Kidney capillary endothelial cell (primary cell): ENCODE measurements at regions not wholly inside any gene's neighbourhood (a gene's known extent, or its start where the extent isn't known, plus 50 kb on each side); places are given as distances from the start of the nearest gene placed in this dataset.

Experiments
- DNase-seq: peaks from one replicate; pipeline ENCODE4 v3.0.0-alpha.2; 2018; ENCODE audit warnings: low spot score

DNA sequence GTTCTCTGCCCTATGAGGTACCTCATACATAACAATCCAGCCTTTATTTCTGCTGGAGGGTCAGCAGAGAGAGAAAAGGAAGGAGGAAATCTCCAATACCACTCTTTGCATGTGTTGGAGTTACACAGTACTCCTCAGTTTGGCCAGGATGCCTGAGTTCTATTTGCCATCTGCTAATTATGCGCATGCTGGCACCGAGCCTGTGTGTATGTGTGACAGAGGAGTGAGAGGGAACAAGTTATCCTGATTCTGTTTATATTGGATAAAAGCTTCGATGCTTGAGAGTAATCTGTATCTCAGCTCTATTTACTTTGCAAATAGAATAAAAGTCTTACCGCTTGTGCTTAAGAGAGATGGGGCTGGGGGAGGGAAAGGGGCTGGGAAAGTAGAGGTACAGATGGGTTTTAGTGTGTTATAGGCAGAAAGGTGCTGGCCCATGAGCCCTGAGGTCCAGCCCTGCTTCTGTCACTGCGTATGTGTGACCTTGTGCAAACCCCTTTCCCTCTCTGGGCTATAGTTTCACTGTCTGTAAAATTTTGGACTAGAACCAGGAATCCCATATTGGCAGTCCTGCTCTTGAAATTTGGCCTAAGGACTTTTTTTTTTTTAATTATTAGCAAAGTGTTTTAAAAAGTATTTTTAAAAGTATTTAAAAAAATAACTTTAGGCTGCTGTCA lies 54.5 kb upstream of the PLXNA2 start:
- DNase-seq: no peak

- no peak for DNase-seq
Observed at GRCh38 chr1:208300084-208300770, 56.0 kb upstream of the PLXNA2 start.

DNA sequence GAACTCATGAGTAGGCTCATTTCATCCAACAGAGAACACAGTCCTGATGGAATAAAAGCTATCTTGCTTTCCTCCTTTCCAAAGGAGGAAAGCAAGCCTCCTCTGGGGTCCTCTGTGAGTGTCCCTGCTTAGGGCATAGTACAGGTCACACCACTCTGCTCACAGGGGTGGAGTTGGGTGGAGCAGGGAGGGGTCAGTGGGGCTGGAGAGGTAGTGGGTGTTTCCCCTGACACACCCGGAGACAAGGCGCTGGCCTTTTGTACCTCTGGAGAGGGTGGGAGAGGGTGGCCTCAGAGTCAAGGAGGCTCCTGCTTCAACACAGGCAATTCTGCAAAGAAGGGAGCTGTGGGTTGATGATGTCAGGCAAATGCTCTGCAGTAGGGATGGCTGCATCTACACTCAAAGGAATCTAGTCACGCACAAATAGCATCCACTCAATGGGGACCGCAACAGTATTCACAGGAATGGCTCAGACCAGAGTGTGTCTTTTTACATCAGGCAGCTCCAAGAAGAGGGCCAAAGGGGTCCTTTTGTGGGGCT lies 58.6 kb upstream of the PLXNA2 start:
- DNase-seq: no peak

DNA sequence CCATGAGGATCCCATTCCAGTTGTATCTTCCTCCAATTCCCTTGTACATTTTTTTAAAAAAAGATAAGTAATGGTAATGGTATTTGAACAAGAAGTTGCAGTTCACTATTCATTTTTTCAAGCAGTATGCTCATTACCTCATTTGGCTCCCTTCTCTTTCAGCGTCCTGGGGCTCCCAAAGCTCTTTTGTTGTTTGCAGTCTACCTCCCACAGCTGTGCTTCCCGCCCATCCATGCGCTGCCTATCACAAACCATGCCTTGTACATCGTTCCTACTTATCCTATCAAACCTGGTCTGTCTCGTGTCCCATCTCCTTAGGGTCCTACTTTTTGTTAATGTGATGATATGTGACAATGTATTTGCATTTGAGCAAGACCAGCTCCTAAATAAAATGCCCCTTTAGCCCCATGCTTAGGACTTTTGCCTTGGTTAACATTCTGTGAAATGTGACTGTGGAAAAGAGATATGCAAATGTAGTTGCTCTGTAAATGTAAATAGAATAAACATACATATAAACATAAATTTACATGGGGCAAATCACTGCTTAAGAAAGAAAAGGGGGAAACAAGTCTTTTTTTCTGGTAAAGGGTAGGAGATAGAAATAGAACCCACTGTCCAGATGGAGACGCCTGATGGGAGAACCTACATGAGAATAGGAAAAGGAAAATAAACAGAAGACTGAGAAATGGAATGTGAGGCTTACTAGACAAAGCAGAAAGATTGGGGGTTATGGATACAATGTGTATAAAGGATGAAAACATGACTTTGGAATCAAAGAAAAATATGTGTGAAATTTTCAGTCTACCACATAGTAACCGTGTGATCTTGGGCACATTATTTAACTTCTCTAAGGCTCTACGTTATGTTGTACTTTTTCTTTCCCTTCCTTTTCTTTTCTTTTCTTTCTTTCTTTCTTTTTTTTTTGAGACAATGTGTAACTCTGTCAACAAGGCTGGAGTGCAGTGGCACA lies 59.8 kb upstream of the PLXNA2 start:
- no peak for DNase-seq

DNA sequence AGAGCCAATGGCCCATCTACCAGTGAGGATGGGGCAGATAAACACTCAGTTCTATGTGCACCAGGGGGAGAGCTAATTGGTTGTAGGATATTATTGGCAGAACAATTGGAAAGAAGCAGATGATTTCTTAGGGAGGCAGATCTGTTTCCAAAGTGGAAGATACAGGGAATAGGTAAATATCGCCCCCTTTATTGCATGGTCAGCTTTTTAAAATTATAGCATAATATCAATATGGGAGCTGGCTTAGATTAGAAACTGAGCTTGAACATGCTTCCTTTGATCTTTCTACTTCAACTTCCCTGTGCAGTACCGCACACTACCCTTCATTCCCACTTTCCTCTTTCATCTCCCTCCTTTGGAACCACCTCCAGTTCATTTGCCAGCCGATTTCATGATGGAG lies 64.0 kb upstream of the PLXNA2 start:
- DNase-seq: no peak

- no peak for DNase-seq
Observed at GRCh38 chr1:208309771-208310170, 65.6 kb upstream of the PLXNA2 start.

- no peak for DNase-seq
Observed at GRCh38 chr1:208312706-208313105, 68.5 kb upstream of the PLXNA2 start.

DNA sequence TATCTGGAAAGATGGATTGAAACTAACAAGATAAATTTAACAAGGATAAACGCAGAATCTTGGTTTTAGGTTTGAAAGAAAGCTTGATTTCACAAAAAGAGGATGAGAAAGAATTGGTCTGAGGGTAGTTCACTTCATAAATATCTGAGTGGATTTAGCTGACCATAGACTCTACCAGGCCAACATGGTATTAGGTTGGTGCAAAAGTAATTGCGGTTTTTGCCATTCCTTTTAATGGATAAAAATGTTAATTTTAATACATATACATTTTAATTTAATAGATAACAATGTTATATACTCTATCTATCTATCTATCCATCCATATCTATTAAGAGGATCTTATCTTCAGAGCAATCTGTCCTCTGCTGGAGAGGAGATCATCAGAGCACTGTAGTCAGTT lies 70.2 kb upstream of the PLXNA2 start:
- DNase-seq: no peak

GRCh38 chr1:208318150-208318734 lies 74.1 kb upstream of the PLXNA2 start:
- DNase-seq: no peak

GRCh38 chr1:208324005-208324404 lies 79.8 kb upstream of the PLXNA2 start:
- DNase-seq: no peak

DNA sequence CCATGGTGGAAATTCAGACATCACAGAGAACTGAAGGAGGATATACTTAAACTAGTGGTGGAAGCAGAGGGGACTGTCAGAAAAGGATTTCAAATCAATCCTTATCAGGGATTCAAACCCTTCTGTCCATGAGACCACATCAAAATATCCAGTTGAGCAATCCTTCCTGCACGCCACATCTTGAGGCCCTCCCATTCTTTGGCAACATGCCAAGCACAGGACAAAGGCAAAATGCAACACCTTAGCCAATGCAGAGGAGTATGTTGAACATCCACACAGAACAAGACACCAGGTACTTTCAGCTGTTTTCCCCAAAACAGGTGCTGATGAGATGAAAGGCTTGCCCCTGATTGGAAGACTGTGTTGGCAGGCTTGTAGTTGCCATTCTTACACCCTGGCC lies 81.8 kb upstream of the PLXNA2 start:
- no peak for DNase-seq

- no peak for DNase-seq
Observed at GRCh38 chr1:208329300-208329699, 85.1 kb upstream of the PLXNA2 start.

DNA sequence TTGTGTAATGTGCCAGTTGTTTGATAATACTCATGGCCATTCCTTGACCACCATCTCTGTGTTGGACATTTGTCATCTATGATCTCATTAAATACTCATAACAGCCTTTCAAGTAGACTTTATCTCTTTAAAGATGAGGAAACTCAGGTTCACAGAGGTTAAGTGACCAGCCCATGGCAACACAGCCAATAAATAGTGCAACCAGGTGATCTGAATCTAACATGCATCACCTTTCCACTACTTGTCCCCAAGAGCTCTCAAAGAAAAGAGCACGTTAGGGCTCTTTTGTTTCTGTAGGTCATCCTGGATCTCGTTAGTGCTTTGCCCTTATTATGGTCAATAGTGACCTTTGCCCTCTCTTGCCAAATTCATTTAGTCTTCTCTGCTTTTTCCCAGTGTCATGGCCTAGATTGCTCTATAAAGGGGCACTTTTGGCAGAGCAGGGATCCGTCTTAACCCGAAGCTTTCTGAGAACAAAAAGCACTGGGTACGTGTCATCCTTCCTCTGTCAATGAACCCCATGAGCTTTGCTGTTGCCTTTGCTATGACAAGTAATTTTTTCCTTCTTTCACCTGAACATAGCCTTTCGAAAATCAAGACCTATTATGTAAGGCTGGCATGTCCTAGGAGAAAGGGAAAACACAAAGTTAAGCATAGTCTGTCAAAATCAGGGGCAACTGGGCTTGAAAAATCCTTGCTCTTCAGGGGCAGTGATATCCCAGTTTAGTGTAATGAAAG lies 88.0 kb upstream of the PLXNA2 start:
- no peak for DNase-seq

- no peak for DNase-seq
Observed at GRCh38 chr1:208332774-208333126, 88.6 kb upstream of the PLXNA2 start.

GRCh38 chr1:208333676-208334075 lies 89.5 kb upstream of the PLXNA2 start:
- no peak for DNase-seq

DNA sequence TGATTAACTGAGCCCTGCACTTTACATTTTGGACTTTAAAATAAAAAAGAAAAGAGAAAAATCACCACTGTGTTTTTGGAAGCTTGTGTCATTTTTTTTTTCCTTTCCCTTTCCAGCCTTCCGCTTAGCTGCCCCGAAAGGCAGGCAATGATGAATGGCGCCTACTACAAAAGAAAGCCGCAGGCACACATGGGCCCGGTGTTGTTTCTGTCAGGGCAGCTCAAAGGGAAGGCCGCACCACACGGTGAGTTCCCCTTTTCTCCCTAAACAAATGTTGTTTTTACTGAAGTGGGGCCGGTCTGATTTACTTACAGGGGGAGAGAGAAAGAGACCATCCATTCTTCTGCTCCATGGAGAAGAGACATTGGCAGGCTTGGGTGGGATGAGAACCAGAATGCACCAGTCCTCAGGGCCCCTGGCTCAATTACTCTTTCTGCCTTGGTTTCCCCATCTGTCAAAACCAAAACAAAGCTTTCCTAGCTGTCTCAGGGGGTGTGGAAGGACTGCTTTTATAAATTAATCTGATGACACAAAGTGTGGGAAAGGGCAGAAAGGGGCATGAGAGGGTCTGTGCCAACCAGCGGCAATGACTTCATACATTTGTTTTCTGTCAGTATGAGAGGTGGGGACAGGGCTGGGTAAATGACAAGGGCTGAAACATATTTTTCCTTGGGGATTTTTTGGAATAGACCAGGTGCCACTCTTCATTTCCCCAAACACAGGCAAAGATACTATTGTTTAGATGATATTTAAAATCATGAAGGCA lies 91.4 kb upstream of the PLXNA2 start:
- DNase-seq: no peak

DNA sequence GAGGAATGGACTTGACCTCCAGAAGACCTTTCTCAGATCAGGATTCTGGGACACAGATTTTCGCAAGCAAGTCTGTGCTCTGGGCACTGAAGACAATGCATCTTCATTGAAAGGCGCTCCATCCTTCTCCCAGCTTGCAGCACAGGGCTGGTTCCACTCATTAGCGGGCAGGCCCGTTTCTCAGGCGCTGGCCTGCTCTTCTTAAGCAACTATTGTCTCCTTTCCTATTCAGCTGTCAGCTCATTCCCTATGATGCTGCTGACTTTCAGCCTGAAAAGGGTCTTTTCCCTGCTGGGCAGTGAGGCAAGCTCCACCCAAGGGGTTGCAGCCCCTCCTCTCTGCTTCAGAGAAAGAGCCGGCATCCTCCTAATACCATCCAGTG lies 91.9 kb upstream of the PLXNA2 start:
- no peak for DNase-seq

DNA sequence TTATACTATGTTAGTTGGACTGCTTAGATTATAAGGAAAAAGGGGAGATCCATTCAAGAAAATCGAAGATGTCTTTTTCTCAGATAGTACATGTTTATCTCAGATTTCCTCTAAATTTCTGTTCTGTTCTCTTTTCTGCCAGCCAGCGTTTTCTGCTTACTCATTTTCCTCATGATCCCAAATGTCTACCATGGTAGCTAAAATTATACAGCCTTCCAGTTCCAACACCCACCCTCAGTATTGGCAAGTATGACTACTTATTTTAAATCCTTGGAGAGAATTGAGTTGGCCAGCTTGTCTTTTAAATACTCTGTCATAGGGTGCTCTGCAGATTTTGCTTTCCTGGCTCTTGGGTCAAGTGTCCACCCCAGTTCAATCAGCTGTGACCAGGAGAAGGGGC lies 95.7 kb upstream of the PLXNA2 start:
- no peak for DNase-seq

- no peak for DNase-seq
Observed at GRCh38 chr1:208343226-208343625, 99.0 kb upstream of the PLXNA2 start.

- no peak for DNase-seq
Observed at GRCh38 chr1:208344202-208344857, 100.1 kb upstream of the PLXNA2 start.
